SH-SY5Y (cell line): ENCODE measurements at regions not wholly inside any gene's neighbourhood (a gene's known extent, or its start where the extent isn't known, plus 50 kb on each side); places are given as distances from the start of the nearest gene placed in this dataset.

Experiments used
- GATA2 ChIP-seq: IDR thresholded peaks from 2 replicates; pipeline ENCODE4 v1.6.1; 2011; ENCODE audit warnings: mild to moderate bottlenecking, low read depth, low read length
- GATA3 ChIP-seq: IDR thresholded peaks from 2 replicates; pipeline ENCODE4 v1.6.1; 2011; ENCODE audit warnings: low read depth, mild to moderate bottlenecking, low read length, moderate library complexity

DNA sequence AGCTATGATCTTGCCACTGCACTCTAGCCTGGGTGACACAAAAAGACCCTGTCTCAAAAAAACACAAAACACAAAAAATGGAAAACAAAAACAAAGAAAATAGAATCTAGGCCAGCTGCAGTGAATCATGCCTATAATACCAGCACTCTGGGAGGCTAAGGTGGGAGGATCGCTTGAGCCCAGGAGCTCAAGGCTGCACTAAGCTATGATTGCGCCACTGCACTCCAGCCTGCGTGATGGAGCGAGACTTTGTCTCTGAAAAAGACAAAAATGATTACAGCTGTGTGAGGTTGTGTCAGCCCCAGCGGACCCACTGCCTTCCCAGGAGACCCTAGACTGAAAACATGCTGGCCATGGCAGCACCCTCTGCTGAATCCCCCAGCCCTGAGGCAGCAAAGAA lies 80.2 kb upstream of the ZBTB40 start:
- no peak for TF ChIP-seq GATA2
- TF ChIP-seq GATA3: no peak
